Loucy (cell line): ENCODE measurements at regions not wholly inside any gene's neighbourhood (a gene's known extent, or its start where the extent isn't known, plus 50 kb on each side); places are given as distances from the start of the nearest gene placed in this dataset.
A peak's percentile ranks its signal among the peaks of the same experiment; 100 is the strongest.

Experiments used
- H2AFZ ChIP-seq: fragments of 200-600 bp; sonication (generic); 2 replicates; pipeline ENCODE4 v1.6.0; 2016; ENCODE audit warnings: antibody characterized with exemption, mild to moderate bottlenecking, low read length, moderate library complexity
- H3F3A ChIP-seq: fragments of 200-600 bp; 2 replicates; pipeline ENCODE4 v1.6.0; 2016; ENCODE audit warnings: antibody characterized with exemption, low read depth, mild to moderate bottlenecking
- H3K27me3 ChIP-seq: fragments of 200-600 bp; sonication (generic); 2 replicates; pipeline ENCODE4 v1.6.1; 2014; ENCODE audit warnings: low read length, mild to moderate bottlenecking; ENCODE audit not compliant: insufficient read depth, poor library complexity, severe bottlenecking
- H3K36me3 ChIP-seq: fragments of 200-600 bp; sonication (generic); 2 replicates; pipeline ENCODE4 v1.6.1; 2016; ENCODE audit warnings: low read length; ENCODE audit not compliant: insufficient read depth
- H3K4me1 ChIP-seq: fragments of 200-600 bp; sonication (generic); 2 replicates; pipeline ENCODE4 v1.5.1; 2014; ENCODE audit warnings: low read length, mild to moderate bottlenecking; ENCODE audit not compliant: insufficient read depth, poor library complexity, severe bottlenecking
- H3K4me2 ChIP-seq: fragments of 200-600 bp; sonication (generic); 2 replicates; pipeline ENCODE4 v1.6.0; 2014; ENCODE audit warnings: antibody characterized with exemption, low read length, low read depth, mild to moderate bottlenecking; ENCODE audit not compliant: poor library complexity, severe bottlenecking
- H3K4me3 ChIP-seq: fragments of 200-600 bp; sonication (generic); 2 replicates; pipeline ENCODE4 v1.5.1; 2014; ENCODE audit warnings: low read length, mild to moderate bottlenecking, mixed read lengths; ENCODE audit not compliant: poor library complexity, severe bottlenecking
- H3K79me2 ChIP-seq: fragments of 200-600 bp; sonication (generic); 2 replicates; pipeline ENCODE4 v1.6.1; 2014; ENCODE audit warnings: low read length; ENCODE audit not compliant: insufficient read depth
- H3K9ac ChIP-seq: fragments of 200-600 bp; sonication (generic); 2 replicates; pipeline ENCODE4 v1.6.0; 2014; ENCODE audit warnings: mild to moderate bottlenecking, low read depth, low read length, moderate library complexity; ENCODE audit not compliant: poor library complexity, severe bottlenecking
- H3K9me2 ChIP-seq: fragments of 200-600 bp; sonication (generic); replicated peaks from 2 replicates; pipeline ENCODE4 v1.6.1; 2016; ENCODE audit warnings: low read depth, low read length, mixed read lengths
- H3K9me3 ChIP-seq: fragments of 200-600 bp; sonication (generic); 2 replicates; pipeline ENCODE4 v1.6.1; 2014; ENCODE audit warnings: mild to moderate bottlenecking, antibody characterized with exemption, low read length, low read depth; ENCODE audit not compliant: insufficient read depth
- H4K20me1 ChIP-seq: fragments of 200-600 bp; sonication (generic); 2 replicates; pipeline ENCODE4 v1.6.0; 2014; ENCODE audit warnings: antibody characterized with exemption, low read length, mild to moderate bottlenecking; ENCODE audit not compliant: insufficient read depth, poor library complexity, severe bottlenecking
- EZH2phosphoT487 ChIP-seq: fragments of 200-600 bp; IDR thresholded peaks from 2 replicates; pipeline ENCODE4 v1.6.1; 2018; ENCODE audit warnings: antibody characterized with exemption, mild to moderate bottlenecking, moderate library complexity, borderline replicate concordance
- TF ChIP-seq, protein P1 (sequence below): fragments of 200-600 bp; sonication (generic); conservative IDR thresholded peaks from 2 replicates; pipeline ENCODE4 v1.5.1; 2014; ENCODE audit warnings: mild to moderate bottlenecking, antibody characterized with exemption, low read length

DNA sequence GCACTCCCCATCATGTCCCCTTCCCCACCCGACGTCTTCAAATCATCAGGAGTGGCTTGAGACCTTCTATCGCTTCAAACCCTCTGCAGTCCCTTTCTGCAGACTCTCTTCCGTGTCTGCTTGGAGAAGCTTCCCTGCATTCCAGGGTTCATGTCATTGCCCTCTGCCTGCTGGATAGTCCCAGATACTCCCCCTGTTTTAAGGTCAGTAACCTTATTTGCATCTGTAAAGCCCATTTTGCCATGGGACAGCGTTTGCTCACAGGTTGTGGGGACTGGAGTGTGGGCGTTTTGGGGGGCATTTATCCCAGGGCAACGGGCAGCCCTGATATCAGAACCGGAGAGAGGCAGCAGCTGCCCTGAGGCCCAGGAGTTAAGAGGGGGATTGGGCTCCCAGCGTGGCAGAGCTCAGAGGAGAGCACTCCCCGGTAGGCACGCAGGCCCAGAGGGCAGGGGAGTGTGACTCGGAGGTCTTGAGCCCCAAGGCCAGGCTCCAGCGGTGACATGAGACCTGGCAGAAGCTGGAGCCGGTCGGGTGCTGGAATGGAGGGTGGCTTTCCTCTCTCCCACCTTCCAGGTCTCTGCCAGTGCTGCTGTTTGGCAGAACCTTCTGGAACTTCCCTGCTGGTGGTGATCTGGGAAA lies 73.8 kb downstream of the RTP5 start:
- H3K9ac ChIP-seq: peak overlapping the region; percentile 39
- H3K4me2 ChIP-seq: no peak overlapping the region
- H2AFZ ChIP-seq: no peak overlapping the region
- no peak for TF ChIP-seq EZH2phosphoT487
- TF ChIP-seq, protein P1, sequence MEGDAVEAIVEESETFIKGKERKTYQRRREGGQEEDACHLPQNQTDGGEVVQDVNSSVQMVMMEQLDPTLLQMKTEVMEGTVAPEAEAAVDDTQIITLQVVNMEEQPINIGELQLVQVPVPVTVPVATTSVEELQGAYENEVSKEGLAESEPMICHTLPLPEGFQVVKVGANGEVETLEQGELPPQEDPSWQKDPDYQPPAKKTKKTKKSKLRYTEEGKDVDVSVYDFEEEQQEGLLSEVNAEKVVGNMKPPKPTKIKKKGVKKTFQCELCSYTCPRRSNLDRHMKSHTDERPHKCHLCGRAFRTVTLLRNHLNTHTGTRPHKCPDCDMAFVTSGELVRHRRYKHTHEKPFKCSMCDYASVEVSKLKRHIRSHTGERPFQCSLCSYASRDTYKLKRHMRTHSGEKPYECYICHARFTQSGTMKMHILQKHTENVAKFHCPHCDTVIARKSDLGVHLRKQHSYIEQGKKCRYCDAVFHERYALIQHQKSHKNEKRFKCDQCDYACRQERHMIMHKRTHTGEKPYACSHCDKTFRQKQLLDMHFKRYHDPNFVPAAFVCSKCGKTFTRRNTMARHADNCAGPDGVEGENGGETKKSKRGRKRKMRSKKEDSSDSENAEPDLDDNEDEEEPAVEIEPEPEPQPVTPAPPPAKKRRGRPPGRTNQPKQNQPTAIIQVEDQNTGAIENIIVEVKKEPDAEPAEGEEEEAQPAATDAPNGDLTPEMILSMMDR: no peak
- H3K27me3 ChIP-seq: no peaks in the 10 kb centered on the region
- no peaks in the 10 kb centered on the region for H3K36me3 ChIP-seq
- H3K4me3 ChIP-seq: no peak overlapping the region
- peaks cover 33% of the 10 kb centered on the region for H3K4me1 ChIP-seq
- H3K79me2 ChIP-seq: no peaks in the 10 kb centered on the region
- no peaks in the 10 kb centered on the region for H3K9me3 ChIP-seq
- no peaks in the 10 kb centered on the region for H4K20me1 ChIP-seq
- peaks cover 6% of the 10 kb centered on the region for H3F3A ChIP-seq
- no peaks in the 10 kb centered on the region for H3K9me2 ChIP-seq

DNA sequence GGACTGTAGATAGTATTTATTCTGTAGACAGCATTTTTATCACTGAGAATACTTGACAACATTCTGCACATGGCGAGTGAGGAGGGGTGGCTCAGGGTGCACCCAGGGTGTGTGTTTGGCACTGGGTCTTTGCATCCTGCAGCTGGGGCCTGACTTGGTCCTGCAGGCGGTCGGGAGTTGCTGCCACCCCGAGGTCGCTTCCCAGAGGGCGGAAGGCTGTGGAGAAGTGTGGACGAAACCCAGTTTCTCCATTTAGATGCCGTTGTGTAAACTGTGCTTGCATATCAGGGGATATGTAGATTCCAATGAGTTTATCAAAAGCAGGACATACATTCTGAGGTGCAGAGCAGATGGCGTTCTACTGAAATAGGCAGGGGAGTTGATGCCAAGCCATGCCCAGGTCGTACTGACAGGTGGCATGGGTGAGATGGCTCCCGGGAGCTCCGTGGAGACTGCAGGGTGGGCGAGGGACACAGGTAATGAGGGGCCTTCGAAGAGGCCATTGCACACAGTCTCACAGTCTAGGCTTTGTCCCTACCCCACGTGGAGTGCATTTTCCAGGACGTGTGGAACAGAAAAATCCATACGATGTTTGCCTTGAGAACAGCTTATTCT lies 74.5 kb downstream of the RTP5 start:
- Histone ChIP-seq H3K9me3 (no peaks in the 10 kb centered on the region), H3K36me3 (no peaks in the 10 kb centered on the region), H3K9ac (no peak overlapping the region), H4K20me1 (no peaks in the 10 kb centered on the region), H3F3A (peaks cover 5% of the 10 kb centered on the region), H3K79me2 (no peaks in the 10 kb centered on the region), H3K4me3 (no peak overlapping the region), H3K27me3 (no peaks in the 10 kb centered on the region), H3K4me2 (no peak overlapping the region), H3K4me1 (peaks cover 33% of the 10 kb centered on the region), H2AFZ (no peak overlapping the region), H3K9me2 (no peaks in the 10 kb centered on the region)
- TF ChIP-seq, protein P1: no peak
- TF ChIP-seq EZH2phosphoT487: no peak

DNA sequence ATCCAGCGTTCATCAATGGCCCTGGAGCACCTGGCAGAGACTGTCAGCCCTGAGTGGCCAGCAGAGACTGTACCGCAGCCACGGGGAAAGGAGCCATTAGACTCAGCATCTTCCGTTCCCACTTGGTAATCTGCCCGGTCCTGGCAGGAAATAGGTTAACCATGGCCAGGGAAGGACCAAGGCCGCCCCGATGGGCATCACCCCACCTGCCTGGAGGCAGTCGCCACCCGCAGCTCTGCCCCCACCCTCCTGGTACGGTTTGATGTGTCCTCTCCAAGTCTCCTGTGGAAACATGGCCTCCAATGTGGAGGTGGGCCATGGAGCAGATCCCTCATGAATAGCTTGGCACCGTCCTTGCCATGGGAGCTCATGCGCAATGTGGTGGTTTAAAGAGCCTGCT lies 75.3 kb downstream of the RTP5 start:
- H4K20me1 ChIP-seq: no peaks in the 10 kb centered on the region
- TF ChIP-seq, protein P1: no peak
- no peak for TF ChIP-seq EZH2phosphoT487
- no peaks in the 10 kb centered on the region for H3K36me3 ChIP-seq
- H3K79me2 ChIP-seq: no peaks in the 10 kb centered on the region
- no peaks in the 10 kb centered on the region for H3K27me3 ChIP-seq
- H3K9ac ChIP-seq: no peak overlapping the region
- H3K4me1 ChIP-seq: peaks cover 33% of the 10 kb centered on the region
- H3K9me2 ChIP-seq: no peaks in the 10 kb centered on the region
- peaks cover 5% of the 10 kb centered on the region for H3F3A ChIP-seq
- H3K4me2 ChIP-seq: no peak overlapping the region
- no peak overlapping the region for H3K4me3 ChIP-seq
- H2AFZ ChIP-seq: no peak overlapping the region
- H3K9me3 ChIP-seq: no peaks in the 10 kb centered on the region
